ENCODE measurements at regions not wholly inside any gene's neighbourhood (a gene's known extent, or its start where the extent isn't known, plus 50 kb on each side); places are given as distances from the start of the nearest gene placed in this dataset.
"Not testable (repeated sequence)": the region's sequence is repeated elsewhere in the genome, so short reads cannot be mapped to it uniquely, and the experiment has no call there.

DNA sequence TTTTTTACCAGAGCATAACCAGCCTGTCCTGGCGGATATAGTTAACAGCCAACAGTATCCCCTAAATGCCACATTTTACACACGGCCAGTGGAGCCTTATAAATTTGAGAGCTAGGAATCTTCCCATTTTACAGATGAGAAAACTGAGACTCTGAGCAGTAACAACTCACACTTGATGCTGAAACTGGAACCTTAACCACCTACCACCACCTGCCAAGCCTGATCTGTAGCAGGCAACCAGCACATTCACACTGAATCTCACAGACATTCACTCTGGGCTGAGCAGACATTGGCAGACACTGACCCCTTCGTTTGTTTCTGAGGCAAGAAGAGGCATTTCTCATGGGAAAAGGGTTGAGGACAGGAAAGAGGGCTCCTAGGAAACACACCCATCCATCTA lies 178.2 kb downstream of the BCL2L11 start:
- TF ChIP-seq RARB (CRISPR knock-in tag; IDR thresholded peaks at IDR 0.05); ZC3H10 (CRISPR knock-in tag; IDR thresholded peaks at IDR 0.05); TCF4 (CRISPR knock-in tag; IDR thresholded peaks at IDR 0.05; ENCODE audit: borderline replicate concordance); BACH2 (CRISPR knock-in tag; IDR thresholded peaks at IDR 0.05; ENCODE audit: borderline replicate concordance); ZFP30 (CRISPR knock-in tag; IDR thresholded peaks at IDR 0.05); ZFP3 (CRISPR knock-in tag; IDR thresholded peaks at IDR 0.05); ARNTL (CRISPR knock-in tag; IDR thresholded peaks at IDR 0.05; ENCODE audit: borderline replicate concordance, low read depth); GLIS3 (CRISPR knock-in tag; IDR thresholded peaks at IDR 0.05); OSR1 (CRISPR knock-in tag; IDR thresholded peaks at IDR 0.05): not testable (repeated sequence)
- TF ChIP-seq, protein P1, sequence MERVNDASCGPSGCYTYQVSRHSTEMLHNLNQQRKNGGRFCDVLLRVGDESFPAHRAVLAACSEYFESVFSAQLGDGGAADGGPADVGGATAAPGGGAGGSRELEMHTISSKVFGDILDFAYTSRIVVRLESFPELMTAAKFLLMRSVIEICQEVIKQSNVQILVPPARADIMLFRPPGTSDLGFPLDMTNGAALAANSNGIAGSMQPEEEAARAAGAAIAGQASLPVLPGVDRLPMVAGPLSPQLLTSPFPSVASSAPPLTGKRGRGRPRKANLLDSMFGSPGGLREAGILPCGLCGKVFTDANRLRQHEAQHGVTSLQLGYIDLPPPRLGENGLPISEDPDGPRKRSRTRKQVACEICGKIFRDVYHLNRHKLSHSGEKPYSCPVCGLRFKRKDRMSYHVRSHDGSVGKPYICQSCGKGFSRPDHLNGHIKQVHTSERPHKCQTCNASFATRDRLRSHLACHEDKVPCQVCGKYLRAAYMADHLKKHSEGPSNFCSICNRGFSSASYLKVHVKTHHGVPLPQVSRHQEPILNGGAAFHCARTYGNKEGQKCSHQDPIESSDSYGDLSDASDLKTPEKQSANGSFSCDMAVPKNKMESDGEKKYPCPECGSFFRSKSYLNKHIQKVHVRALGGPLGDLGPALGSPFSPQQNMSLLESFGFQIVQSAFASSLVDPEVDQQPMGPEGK (CRISPR knock-in tag; IDR thresholded peaks at IDR 0.05; ENCODE audit: borderline replicate concordance): not testable (repeated sequence)
- TF ChIP-seq, protein P2, sequence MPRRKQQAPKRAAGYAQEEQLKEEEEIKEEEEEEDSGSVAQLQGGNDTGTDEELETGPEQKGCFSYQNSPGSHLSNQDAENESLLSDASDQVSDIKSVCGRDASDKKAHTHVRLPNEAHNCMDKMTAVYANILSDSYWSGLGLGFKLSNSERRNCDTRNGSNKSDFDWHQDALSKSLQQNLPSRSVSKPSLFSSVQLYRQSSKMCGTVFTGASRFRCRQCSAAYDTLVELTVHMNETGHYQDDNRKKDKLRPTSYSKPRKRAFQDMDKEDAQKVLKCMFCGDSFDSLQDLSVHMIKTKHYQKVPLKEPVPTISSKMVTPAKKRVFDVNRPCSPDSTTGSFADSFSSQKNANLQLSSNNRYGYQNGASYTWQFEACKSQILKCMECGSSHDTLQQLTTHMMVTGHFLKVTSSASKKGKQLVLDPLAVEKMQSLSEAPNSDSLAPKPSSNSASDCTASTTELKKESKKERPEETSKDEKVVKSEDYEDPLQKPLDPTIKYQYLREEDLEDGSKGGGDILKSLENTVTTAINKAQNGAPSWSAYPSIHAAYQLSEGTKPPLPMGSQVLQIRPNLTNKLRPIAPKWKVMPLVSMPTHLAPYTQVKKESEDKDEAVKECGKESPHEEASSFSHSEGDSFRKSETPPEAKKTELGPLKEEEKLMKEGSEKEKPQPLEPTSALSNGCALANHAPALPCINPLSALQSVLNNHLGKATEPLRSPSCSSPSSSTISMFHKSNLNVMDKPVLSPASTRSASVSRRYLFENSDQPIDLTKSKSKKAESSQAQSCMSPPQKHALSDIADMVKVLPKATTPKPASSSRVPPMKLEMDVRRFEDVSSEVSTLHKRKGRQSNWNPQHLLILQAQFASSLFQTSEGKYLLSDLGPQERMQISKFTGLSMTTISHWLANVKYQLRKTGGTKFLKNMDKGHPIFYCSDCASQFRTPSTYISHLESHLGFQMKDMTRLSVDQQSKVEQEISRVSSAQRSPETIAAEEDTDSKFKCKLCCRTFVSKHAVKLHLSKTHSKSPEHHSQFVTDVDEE (CRISPR knock-in tag; IDR thresholded peaks at IDR 0.05): not testable (repeated sequence)
- TF ChIP-seq, protein P3, sequence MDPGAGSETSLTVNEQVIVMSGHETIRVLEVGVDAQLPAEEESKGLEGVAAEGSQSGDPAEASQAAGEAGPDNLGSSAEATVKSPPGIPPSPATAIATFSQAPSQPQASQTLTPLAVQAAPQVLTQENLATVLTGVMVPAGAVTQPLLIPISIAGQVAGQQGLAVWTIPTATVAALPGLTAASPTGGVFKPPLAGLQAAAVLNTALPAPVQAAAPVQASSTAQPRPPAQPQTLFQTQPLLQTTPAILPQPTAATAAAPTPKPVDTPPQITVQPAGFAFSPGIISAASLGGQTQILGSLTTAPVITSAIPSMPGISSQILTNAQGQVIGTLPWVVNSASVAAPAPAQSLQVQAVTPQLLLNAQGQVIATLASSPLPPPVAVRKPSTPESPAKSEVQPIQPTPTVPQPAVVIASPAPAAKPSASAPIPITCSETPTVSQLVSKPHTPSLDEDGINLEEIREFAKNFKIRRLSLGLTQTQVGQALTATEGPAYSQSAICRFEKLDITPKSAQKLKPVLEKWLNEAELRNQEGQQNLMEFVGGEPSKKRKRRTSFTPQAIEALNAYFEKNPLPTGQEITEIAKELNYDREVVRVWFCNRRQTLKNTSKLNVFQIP (CRISPR knock-in tag; IDR thresholded peaks at IDR 0.05; ENCODE audit: borderline replicate concordance, low read depth): not testable (repeated sequence)
- TF ChIP-seq, protein P4, sequence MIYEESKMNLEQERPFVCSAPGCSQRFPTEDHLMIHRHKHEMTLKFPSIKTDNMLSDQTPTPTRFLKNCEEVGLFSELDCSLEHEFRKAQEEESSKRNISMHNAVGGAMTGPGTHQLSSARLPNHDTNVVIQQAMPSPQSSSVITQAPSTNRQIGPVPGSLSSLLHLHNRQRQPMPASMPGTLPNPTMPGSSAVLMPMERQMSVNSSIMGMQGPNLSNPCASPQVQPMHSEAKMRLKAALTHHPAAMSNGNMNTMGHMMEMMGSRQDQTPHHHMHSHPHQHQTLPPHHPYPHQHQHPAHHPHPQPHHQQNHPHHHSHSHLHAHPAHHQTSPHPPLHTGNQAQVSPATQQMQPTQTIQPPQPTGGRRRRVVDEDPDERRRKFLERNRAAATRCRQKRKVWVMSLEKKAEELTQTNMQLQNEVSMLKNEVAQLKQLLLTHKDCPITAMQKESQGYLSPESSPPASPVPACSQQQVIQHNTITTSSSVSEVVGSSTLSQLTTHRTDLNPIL (CRISPR knock-in tag; IDR thresholded peaks at IDR 0.05; ENCODE audit: low read depth): not testable (repeated sequence)

All from SK-N-SH treated with all-trans-retinoic acid at 6 μM for 48 hours (cell line).